OCI-LY3 (cell line): ENCODE measurements at regions not wholly inside any gene's neighbourhood (a gene's known extent, or its start where the extent isn't known, plus 50 kb on each side); places are given as distances from the start of the nearest gene placed in this dataset.

ENCODE experiments used
- H2AFZ ChIP-seq: fragments of 200-600, 300-600 bp; shearing (Covaris generic); 2 replicates; pipeline ENCODE4 v1.6.0; 2014; ENCODE audit warnings: antibody characterized with exemption, low read depth, low read length
- H3K27ac ChIP-seq: fragments of 200-600, 300-600 bp; sonication (generic); 2 replicates; pipeline ENCODE4 v1.5.1; 2014; ENCODE audit warnings: mild to moderate bottlenecking, low read length, moderate library complexity, mixed read lengths
- H3K27me3 ChIP-seq: fragments of 200-600, 300-600 bp; sonication (generic); 2 replicates; pipeline ENCODE4 v1.6.1; 2014; ENCODE audit warnings: low read depth, low read length, mixed read lengths
- H3K36me3 ChIP-seq: fragments of 200-600, 300-600 bp; sonication (generic); replicated peaks from 2 replicates; pipeline ENCODE3; 2014; ENCODE audit warnings: low read depth, low read length, mixed read lengths
- H3K4me1 ChIP-seq: fragments of 300-600, 200-600 bp; sonication (generic); 2 replicates; pipeline ENCODE4 v1.6.1; 2014; ENCODE audit warnings: low read length, mixed read lengths
- H3K4me2 ChIP-seq: fragments of 200-600, 300-600 bp; sonication (generic); 2 replicates; pipeline ENCODE4 v1.6.1; 2014; ENCODE audit warnings: low read length, mixed read lengths
- H3K4me3 ChIP-seq: fragments of 300-600, 200-600 bp; sonication (generic); 2 replicates; pipeline ENCODE4 v1.5.1; 2014; ENCODE audit warnings: antibody characterized with exemption, mild to moderate bottlenecking, low read length, moderate library complexity
- H3K79me2 ChIP-seq: fragments of 300-600, 200-600 bp; shearing (Covaris generic); 2 replicates; pipeline ENCODE4 v1.6.1; 2014; ENCODE audit warnings: mild to moderate bottlenecking, low read length, mixed read lengths
- H3K9ac ChIP-seq: fragments of 300-600, 200-600 bp; shearing (Covaris generic); 2 replicates; pipeline ENCODE4 v1.6.0; 2014; ENCODE audit warnings: mild to moderate bottlenecking, low read length, moderate library complexity
- H3K9me3 ChIP-seq: fragments of 200-600, 300-600 bp; shearing (Covaris generic); 2 replicates; pipeline ENCODE4 v1.6.1; 2014; ENCODE audit warnings: low read length, mixed read lengths; ENCODE audit not compliant: insufficient read depth
- H4K20me1 ChIP-seq: fragments of 200-600, 300-600 bp; sonication (generic); 2 replicates; pipeline ENCODE4 v1.6.1; 2016; ENCODE audit warnings: low read length, mixed read lengths; ENCODE audit not compliant: insufficient read depth
- CTCF ChIP-seq: fragments of 200-600, 300-600 bp; sonication (generic); IDR thresholded peaks from 2 replicates; pipeline ENCODE4 v1.5.1; 2014; ENCODE audit warnings: antibody characterized with exemption, low read length, low read depth
- EZH2phosphoT487 ChIP-seq: fragments of 200-600 bp; shearing (Covaris generic); IDR thresholded peaks from 2 replicates; pipeline ENCODE4 v1.6.1; 2018; ENCODE audit warnings: antibody characterized with exemption, mixed run types, low read depth

- H3K27me3 ChIP-seq, result no peaks in the 10 kb centered on the region
- no peaks in the 10 kb centered on the region for H3K36me3 ChIP-seq
- H3K9me3 ChIP-seq, result no peaks in the 10 kb centered on the region
- H3K4me1 ChIP-seq, result no peaks in the 10 kb centered on the region; the same call in 1 of the 2 replicates
- H4K20me1 ChIP-seq, result no peaks in the 10 kb centered on the region
- H3K27ac ChIP-seq, result no peak overlapping the region
- no peak overlapping the region for H2AFZ ChIP-seq
- no peak overlapping the region for H3K9ac ChIP-seq
- H3K4me2 ChIP-seq, result no peak overlapping the region
- no peak overlapping the region for H3K4me3 ChIP-seq
- TF ChIP-seq CTCF (no peak), EZH2phosphoT487 (no peak)
- no peaks in the 10 kb centered on the region for H3K79me2 ChIP-seq
Observed at GRCh38 chr2:228648541-228648940, 467.1 kb upstream of the SPHKAP start.

GRCh38 chr2:228646061-228646460 is 464.6 kb upstream of the SPHKAP start:
- Histone ChIP-seq H3K9ac (no peak overlapping the region), H3K36me3 (no peaks in the 10 kb centered on the region), H3K79me2 (no peaks in the 10 kb centered on the region), H3K4me3 (no peak overlapping the region), H3K27me3 (no peaks in the 10 kb centered on the region), H4K20me1 (no peaks in the 10 kb centered on the region), H3K27ac (no peak overlapping the region), H3K4me1 (no peaks in the 10 kb centered on the region; the same call in 1 of the 2 replicates), H3K9me3 (no peaks in the 10 kb centered on the region), H2AFZ (no peak overlapping the region), H3K4me2 (no peak overlapping the region)
- TF ChIP-seq CTCF (no peak), EZH2phosphoT487 (no peak)

- no peaks in the 10 kb centered on the region for H3K79me2 ChIP-seq
- no peak overlapping the region for H3K4me3 ChIP-seq
- H3K9me3 ChIP-seq, result no peaks in the 10 kb centered on the region
- TF ChIP-seq CTCF (no peak), EZH2phosphoT487 (no peak)
- H3K4me2 ChIP-seq, result no peak overlapping the region
- H2AFZ ChIP-seq, result no peak overlapping the region
- no peaks in the 10 kb centered on the region for H4K20me1 ChIP-seq
- H3K9ac ChIP-seq, result no peak overlapping the region
- no peak overlapping the region for H3K27ac ChIP-seq
- no peaks in the 10 kb centered on the region; the same call in 1 of the 2 replicates for H3K4me1 ChIP-seq
- H3K27me3 ChIP-seq, result no peaks in the 10 kb centered on the region
- H3K36me3 ChIP-seq, result no peaks in the 10 kb centered on the region
Observed at GRCh38 chr2:228644199-228644598, 462.7 kb upstream of the SPHKAP start.

GRCh38 chr2:228642861-228643260 is 461.4 kb upstream of the SPHKAP start:
- no peaks in the 10 kb centered on the region; the same call in 1 of the 2 replicates for H3K4me1 ChIP-seq
- no peak overlapping the region for H3K4me3 ChIP-seq
- H3K9me3 ChIP-seq, result no peaks in the 10 kb centered on the region
- no peaks in the 10 kb centered on the region for H3K36me3 ChIP-seq
- no peaks in the 10 kb centered on the region for H3K27me3 ChIP-seq
- no peaks in the 10 kb centered on the region for H4K20me1 ChIP-seq
- no peak overlapping the region for H3K4me2 ChIP-seq
- no peak for TF ChIP-seq EZH2phosphoT487
- TF ChIP-seq CTCF, result no peak
- no peak overlapping the region for H3K27ac ChIP-seq
- no peaks in the 10 kb centered on the region for H3K79me2 ChIP-seq
- no peak overlapping the region for H3K9ac ChIP-seq
- H2AFZ ChIP-seq, result no peak overlapping the region
